ENCODE measurements at regions not wholly inside any gene's neighbourhood (a gene's known extent, or its start where the extent isn't known, plus 50 kb on each side); places are given as distances from the start of the nearest gene placed in this dataset.
"Not testable (repeated sequence)": the region's sequence is repeated elsewhere in the genome, so short reads cannot be mapped to it uniquely, and the experiment has no call there.

GRCh38 chr15:20255641-20256040 lies 286.0 kb downstream of the GOLGA6L6 start:
- H3K4me3 ChIP-seq (ENCODE audit: insufficient read length, low read depth); H3K36me3 ChIP-seq (ENCODE audit: insufficient read depth, insufficient read length, low read length); H3K4me1 ChIP-seq (ENCODE audit: insufficient read depth, insufficient read length); H3K9me3 ChIP-seq (ENCODE audit: insufficient read depth, low read length); H3K9ac ChIP-seq (ENCODE audit: insufficient read length, low read depth); DNase-seq (ENCODE audit: low read depth, low spot score): not testable (repeated sequence)
- peaks cover 12% of the 10 kb centered on the region for H3K27me3 ChIP-seq (ENCODE audit: insufficient read depth, insufficient read length)

GRCh38 chr15:20253047-20253615 lies 288.5 kb downstream of the GOLGA6L6 start:
- DNase-seq (ENCODE audit: low read depth, low spot score); H3K4me1 ChIP-seq (ENCODE audit: insufficient read depth, insufficient read length); H3K36me3 ChIP-seq (ENCODE audit: insufficient read depth, insufficient read length, low read length); H3K4me3 ChIP-seq (ENCODE audit: insufficient read length, low read depth); H3K9me3 ChIP-seq (ENCODE audit: insufficient read depth, low read length); H3K9ac ChIP-seq (ENCODE audit: insufficient read length, low read depth): not testable (repeated sequence)
- H3K27me3 ChIP-seq (ENCODE audit: insufficient read depth, insufficient read length), result peaks cover 20% of the 10 kb centered on the region

GRCh38 chr15:20252040-20252439 lies 289.6 kb downstream of the GOLGA6L6 start:
- H3K27me3 ChIP-seq (ENCODE audit: insufficient read depth, insufficient read length), result peaks cover 25% of the 10 kb centered on the region
- not testable (repeated sequence) for H3K4me3 ChIP-seq (ENCODE audit: insufficient read length, low read depth); H3K9me3 ChIP-seq (ENCODE audit: insufficient read depth, low read length); DNase-seq (ENCODE audit: low read depth, low spot score); H3K9ac ChIP-seq (ENCODE audit: insufficient read length, low read depth); H3K36me3 ChIP-seq (ENCODE audit: insufficient read depth, insufficient read length, low read length); H3K4me1 ChIP-seq (ENCODE audit: insufficient read depth, insufficient read length)

GRCh38 chr15:20251214-20252005 lies 290.2 kb downstream of the GOLGA6L6 start:
- not testable (repeated sequence) for H3K4me1 ChIP-seq (ENCODE audit: insufficient read depth, insufficient read length); H3K9ac ChIP-seq (ENCODE audit: insufficient read length, low read depth); DNase-seq (ENCODE audit: low read depth, low spot score); H3K4me3 ChIP-seq (ENCODE audit: insufficient read length, low read depth); H3K9me3 ChIP-seq (ENCODE audit: insufficient read depth, low read length); H3K36me3 ChIP-seq (ENCODE audit: insufficient read depth, insufficient read length, low read length)
- peaks cover 30% of the 10 kb centered on the region for H3K27me3 ChIP-seq (ENCODE audit: insufficient read depth, insufficient read length)

GRCh38 chr15:20250206-20250605 lies 291.4 kb downstream of the GOLGA6L6 start:
- H3K27me3 ChIP-seq (ENCODE audit: insufficient read depth, insufficient read length), result peaks cover 29% of the 10 kb centered on the region
- H3K4me1 ChIP-seq (ENCODE audit: insufficient read depth, insufficient read length); H3K36me3 ChIP-seq (ENCODE audit: insufficient read depth, insufficient read length, low read length); H3K9ac ChIP-seq (ENCODE audit: insufficient read length, low read depth); H3K4me3 ChIP-seq (ENCODE audit: insufficient read length, low read depth); DNase-seq (ENCODE audit: low read depth, low spot score); H3K9me3 ChIP-seq (ENCODE audit: insufficient read depth, low read length): not testable (repeated sequence)

GRCh38 chr15:20249677-20249970 lies 292.0 kb downstream of the GOLGA6L6 start:
- H3K9me3 ChIP-seq (ENCODE audit: insufficient read depth, low read length); H3K36me3 ChIP-seq (ENCODE audit: insufficient read depth, insufficient read length, low read length); H3K4me3 ChIP-seq (ENCODE audit: insufficient read length, low read depth); H3K4me1 ChIP-seq (ENCODE audit: insufficient read depth, insufficient read length); DNase-seq (ENCODE audit: low read depth, low spot score); H3K9ac ChIP-seq (ENCODE audit: insufficient read length, low read depth): not testable (repeated sequence)
- H3K27me3 ChIP-seq (ENCODE audit: insufficient read depth, insufficient read length), result peaks cover 34% of the 10 kb centered on the region

- not testable (repeated sequence) for H3K9ac ChIP-seq (ENCODE audit: insufficient read length, low read depth); H3K4me3 ChIP-seq (ENCODE audit: insufficient read length, low read depth); DNase-seq (ENCODE audit: low read depth, low spot score); H3K9me3 ChIP-seq (ENCODE audit: insufficient read depth, low read length); H3K36me3 ChIP-seq (ENCODE audit: insufficient read depth, insufficient read length, low read length); H3K4me1 ChIP-seq (ENCODE audit: insufficient read depth, insufficient read length)
- peaks cover 35% of the 10 kb centered on the region for H3K27me3 ChIP-seq (ENCODE audit: insufficient read depth, insufficient read length)
These were observed 293.2 kb downstream of the GOLGA6L6 start for GRCh38 chr15:20248434-20248833.

GRCh38 chr15:20247137-20247536 lies 294.5 kb downstream of the GOLGA6L6 start:
- not testable (repeated sequence) for H3K4me3 ChIP-seq (ENCODE audit: insufficient read length, low read depth); H3K9me3 ChIP-seq (ENCODE audit: insufficient read depth, low read length); H3K36me3 ChIP-seq (ENCODE audit: insufficient read depth, insufficient read length, low read length); H3K9ac ChIP-seq (ENCODE audit: insufficient read length, low read depth); DNase-seq (ENCODE audit: low read depth, low spot score); H3K4me1 ChIP-seq (ENCODE audit: insufficient read depth, insufficient read length)
- H3K27me3 ChIP-seq (ENCODE audit: insufficient read depth, insufficient read length), result peaks cover 33% of the 10 kb centered on the region

- not testable (repeated sequence) for H3K9ac ChIP-seq (ENCODE audit: insufficient read length, low read depth); H3K36me3 ChIP-seq (ENCODE audit: insufficient read depth, insufficient read length, low read length); H3K4me3 ChIP-seq (ENCODE audit: insufficient read length, low read depth); DNase-seq (ENCODE audit: low read depth, low spot score); H3K4me1 ChIP-seq (ENCODE audit: insufficient read depth, insufficient read length); H3K9me3 ChIP-seq (ENCODE audit: insufficient read depth, low read length)
- H3K27me3 ChIP-seq (ENCODE audit: insufficient read depth, insufficient read length), result peaks cover 33% of the 10 kb centered on the region
These were observed 295.0 kb downstream of the GOLGA6L6 start for GRCh38 chr15:20246624-20247023.

- DNase-seq (ENCODE audit: low read depth, low spot score); H3K9me3 ChIP-seq (ENCODE audit: insufficient read depth, low read length); H3K4me3 ChIP-seq (ENCODE audit: insufficient read length, low read depth); H3K4me1 ChIP-seq (ENCODE audit: insufficient read depth, insufficient read length); H3K36me3 ChIP-seq (ENCODE audit: insufficient read depth, insufficient read length, low read length); H3K9ac ChIP-seq (ENCODE audit: insufficient read length, low read depth): not testable (repeated sequence)
- peaks cover 30% of the 10 kb centered on the region for H3K27me3 ChIP-seq (ENCODE audit: insufficient read depth, insufficient read length)
These were observed 295.7 kb downstream of the GOLGA6L6 start for GRCh38 chr15:20245856-20246255.

GRCh38 chr15:20244792-20245191 lies 296.8 kb downstream of the GOLGA6L6 start:
- not testable (repeated sequence) for DNase-seq (ENCODE audit: low read depth, low spot score); H3K9ac ChIP-seq (ENCODE audit: insufficient read length, low read depth); H3K9me3 ChIP-seq (ENCODE audit: insufficient read depth, low read length); H3K36me3 ChIP-seq (ENCODE audit: insufficient read depth, insufficient read length, low read length); H3K4me3 ChIP-seq (ENCODE audit: insufficient read length, low read depth); H3K4me1 ChIP-seq (ENCODE audit: insufficient read depth, insufficient read length)
- peaks cover 34% of the 10 kb centered on the region for H3K27me3 ChIP-seq (ENCODE audit: insufficient read depth, insufficient read length)

GRCh38 chr15:20243486-20244240 lies 297.9 kb downstream of the GOLGA6L6 start:
- not testable (repeated sequence) for H3K9me3 ChIP-seq (ENCODE audit: insufficient read depth, low read length); H3K36me3 ChIP-seq (ENCODE audit: insufficient read depth, insufficient read length, low read length); H3K4me3 ChIP-seq (ENCODE audit: insufficient read length, low read depth)

More at GRCh38 chr15:20243486-20244240, 297.9 kb downstream of the GOLGA6L6 start:
- not testable (repeated sequence) for DNase-seq (ENCODE audit: low read depth, low spot score); H3K4me1 ChIP-seq (ENCODE audit: insufficient read depth, insufficient read length); H3K9ac ChIP-seq (ENCODE audit: insufficient read length, low read depth)
- H3K27me3 ChIP-seq (ENCODE audit: insufficient read depth, insufficient read length), result peaks cover 31% of the 10 kb centered on the region
